ENCODE measurements at regions not wholly inside any gene's neighbourhood (a gene's known extent, or its start where the extent isn't known, plus 50 kb on each side); places are given as distances from the start of the nearest gene placed in this dataset.

- TF ChIP-seq KLF9 (tag by site-specific recombination; IDR thresholded peaks at IDR 0.05; ENCODE audit: low read depth), result no peak
- TF ChIP-seq ZNF341 (tag by site-specific recombination; IDR thresholded peaks at IDR 0.05; ENCODE audit: low read depth), result no peak
- TF ChIP-seq ZNF155 (tag by site-specific recombination; IDR thresholded peaks at IDR 0.05), result no peak
- no peak for TF ChIP-seq ZNF37A (tag by site-specific recombination; IDR thresholded peaks at IDR 0.05)
- no peak for TF ChIP-seq SCRT2 (tag by site-specific recombination; IDR thresholded peaks at IDR 0.05)
- TF ChIP-seq ZNF555 (tag by site-specific recombination; conservative IDR thresholded peaks at IDR 0.05), result no peak
- TF ChIP-seq ZNF548 (tag by site-specific recombination; IDR thresholded peaks at IDR 0.05), result no peak
- TF ChIP-seq ZNF26 (tag by site-specific recombination; IDR thresholded peaks at IDR 0.05), result no peak
- TF ChIP-seq ZNF354C (tag by site-specific recombination; IDR thresholded peaks at IDR 0.05; ENCODE audit: borderline replicate concordance, low read depth), result no peak
- no peak for TF ChIP-seq ZFP69B (tag by site-specific recombination; IDR thresholded peaks at IDR 0.05)
- TF ChIP-seq ZNF629 (tag by site-specific recombination; IDR thresholded peaks at IDR 0.05), result no peak
- TF ChIP-seq, protein P1, sequence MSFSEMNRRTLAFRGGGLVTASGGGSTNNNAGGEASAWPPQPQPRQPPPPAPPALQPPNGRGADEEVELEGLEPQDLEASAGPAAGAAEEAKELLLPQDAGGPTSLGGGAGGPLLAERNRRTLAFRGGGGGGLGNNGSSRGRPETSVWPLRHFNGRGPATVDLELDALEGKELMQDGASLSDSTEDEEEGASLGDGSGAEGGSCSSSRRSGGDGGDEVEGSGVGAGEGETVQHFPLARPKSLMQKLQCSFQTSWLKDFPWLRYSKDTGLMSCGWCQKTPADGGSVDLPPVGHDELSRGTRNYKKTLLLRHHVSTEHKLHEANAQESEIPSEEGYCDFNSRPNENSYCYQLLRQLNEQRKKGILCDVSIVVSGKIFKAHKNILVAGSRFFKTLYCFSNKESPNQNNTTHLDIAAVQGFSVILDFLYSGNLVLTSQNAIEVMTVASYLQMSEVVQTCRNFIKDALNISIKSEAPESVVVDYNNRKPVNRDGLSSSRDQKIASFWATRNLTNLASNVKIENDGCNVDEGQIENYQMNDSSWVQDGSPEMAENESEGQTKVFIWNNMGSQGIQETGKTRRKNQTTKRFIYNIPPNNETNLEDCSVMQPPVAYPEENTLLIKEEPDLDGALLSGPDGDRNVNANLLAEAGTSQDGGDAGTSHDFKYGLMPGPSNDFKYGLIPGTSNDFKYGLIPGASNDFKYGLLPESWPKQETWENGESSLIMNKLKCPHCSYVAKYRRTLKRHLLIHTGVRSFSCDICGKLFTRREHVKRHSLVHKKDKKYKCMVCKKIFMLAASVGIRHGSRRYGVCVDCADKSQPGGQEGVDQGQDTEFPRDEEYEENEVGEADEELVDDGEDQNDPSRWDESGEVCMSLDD (tag by site-specific recombination; IDR thresholded peaks at IDR 0.05), result no peak
- TF ChIP-seq ZNF19 (tag by site-specific recombination; IDR thresholded peaks at IDR 0.05; ENCODE audit: low read depth), result no peak
- no peak for TF ChIP-seq WT1 (tag by site-specific recombination; IDR thresholded peaks at IDR 0.05)
- TF ChIP-seq ZNF335 (tag by site-specific recombination; conservative IDR thresholded peaks at IDR 0.05), result no peak
- TF ChIP-seq ZNF223 (tag by site-specific recombination; IDR thresholded peaks at IDR 0.05), result no peak
- no peak for TF ChIP-seq ELK4 (IDR thresholded peaks at IDR 0.05; ENCODE audit: borderline replicate concordance, low read depth, low read length)
- TF ChIP-seq, protein P2, sequence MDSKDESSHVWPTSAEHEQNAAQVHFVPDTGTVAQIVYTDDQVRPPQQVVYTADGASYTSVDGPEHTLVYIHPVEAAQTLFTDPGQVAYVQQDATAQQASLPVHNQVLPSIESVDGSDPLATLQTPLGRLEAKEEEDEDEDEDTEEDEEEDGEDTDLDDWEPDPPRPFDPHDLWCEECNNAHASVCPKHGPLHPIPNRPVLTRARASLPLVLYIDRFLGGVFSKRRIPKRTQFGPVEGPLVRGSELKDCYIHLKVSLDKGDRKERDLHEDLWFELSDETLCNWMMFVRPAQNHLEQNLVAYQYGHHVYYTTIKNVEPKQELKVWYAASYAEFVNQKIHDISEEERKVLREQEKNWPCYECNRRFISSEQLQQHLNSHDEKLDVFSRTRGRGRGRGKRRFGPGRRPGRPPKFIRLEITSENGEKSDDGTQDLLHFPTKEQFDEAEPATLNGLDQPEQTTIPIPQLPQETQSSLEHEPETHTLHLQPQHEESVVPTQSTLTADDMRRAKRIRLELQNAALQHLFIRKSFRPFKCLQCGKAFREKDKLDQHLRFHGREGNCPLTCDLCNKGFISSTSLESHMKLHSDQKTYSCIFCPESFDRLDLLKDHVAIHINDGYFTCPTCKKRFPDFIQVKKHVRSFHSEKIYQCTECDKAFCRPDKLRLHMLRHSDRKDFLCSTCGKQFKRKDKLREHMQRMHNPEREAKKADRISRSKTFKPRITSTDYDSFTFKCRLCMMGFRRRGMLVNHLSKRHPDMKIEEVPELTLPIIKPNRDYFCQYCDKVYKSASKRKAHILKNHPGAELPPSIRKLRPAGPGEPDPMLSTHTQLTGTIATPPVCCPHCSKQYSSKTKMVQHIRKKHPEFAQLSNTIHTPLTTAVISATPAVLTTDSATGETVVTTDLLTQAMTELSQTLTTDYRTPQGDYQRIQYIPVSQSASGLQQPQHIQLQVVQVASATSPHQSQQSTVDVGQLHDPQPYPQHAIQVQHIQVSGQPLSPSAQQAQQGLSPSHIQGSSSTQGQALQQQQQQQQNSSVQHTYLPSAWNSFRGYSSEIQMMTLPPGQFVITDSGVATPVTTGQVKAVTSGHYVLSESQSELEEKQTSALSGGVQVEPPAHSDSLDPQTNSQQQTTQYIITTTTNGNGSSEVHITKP (tag by site-specific recombination; IDR thresholded peaks at IDR 0.05), result no peak
- CTCF ChIA-PET, result no interaction called here
- H3K4me1 ChIP-seq (ENCODE audit: control insufficient read depth, insufficient read depth, low read length), result no peaks in the 10 kb centered on the region
- H3K36me3 ChIP-seq (ENCODE audit: control insufficient read depth in 2 of 2, insufficient read depth in 1 of 2, low read length in 2 of 2), result no peaks in the 10 kb centered on the region
- H3K4me3 ChIP-seq (ENCODE audit: low read depth, low read length), result no peak overlapping the region
- no peaks in the 10 kb centered on the region for H3K9me3 ChIP-seq (ENCODE audit: control insufficient read depth, insufficient read depth, low read depth, low read length)
- H3K27ac ChIP-seq (ENCODE audit: extremely low read depth, low read depth, low read length), result no peak overlapping the region
- POLR2A ChIA-PET, result no interaction called here
These were observed 892.6 kb downstream of the MRPL39 start for GRCh38 chr21:24714646-24715200.

Data from HEK293 (cell line).